T-helper 2 cell treated with Interferon-gamma antibody and Interleukin-4, amounts not matched to agents 100 ng/mL and 5 ng/mL, for 36 hours (primary cell): ENCODE measurements at regions not wholly inside any gene's neighbourhood (a gene's known extent, or its start where the extent isn't known, plus 50 kb on each side); places are given as distances from the start of the nearest gene placed in this dataset.

Experiments
- intact Hi-C: fragments of 100-400 bp; cut with micrococcal nuclease; formaldehyde crosslinking; loops from one replicate; pipeline ENCODE4 v1.15.1; 2023

DNA sequence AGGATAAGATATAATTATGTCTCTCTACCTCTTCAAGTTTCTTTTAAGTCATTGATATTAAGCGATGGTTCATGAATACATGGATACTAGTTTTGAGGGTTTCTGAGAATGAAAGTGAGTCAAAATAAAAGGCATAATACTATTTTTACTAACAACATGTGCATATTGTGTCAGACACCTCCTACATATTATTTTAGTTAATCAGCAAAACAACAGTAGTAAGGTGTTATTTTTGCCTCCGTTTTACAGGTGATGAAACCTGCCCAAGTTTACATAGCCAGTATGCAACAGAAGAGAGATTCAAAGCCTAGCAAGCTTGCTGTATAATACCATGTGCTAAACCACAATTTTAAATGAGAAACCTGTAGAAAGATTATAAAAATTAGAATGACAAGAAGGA lies 544.1 kb downstream of the EPHA5 start:
- intact Hi-C loops: no loop called here

DNA sequence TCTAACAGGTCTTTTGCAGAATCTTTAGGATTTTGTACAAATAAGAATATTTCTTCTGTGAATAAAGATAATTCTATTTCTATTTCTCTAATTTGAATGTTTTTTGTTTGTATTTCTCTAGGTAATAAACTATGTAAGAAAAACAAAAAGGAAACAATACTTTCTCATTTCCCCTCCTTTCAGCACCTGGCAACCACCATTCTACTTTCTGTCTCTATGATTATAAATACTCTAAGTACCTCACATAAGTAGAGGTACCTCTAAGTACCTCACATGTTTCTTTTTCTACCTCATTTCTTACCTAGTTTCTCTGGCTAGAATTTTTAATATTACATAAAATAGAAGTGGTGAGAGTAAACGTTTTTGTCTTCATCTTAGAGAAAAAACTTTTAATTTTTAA lies 550.0 kb downstream of the EPHA5 start:
- intact Hi-C loops: no loop called here

DNA sequence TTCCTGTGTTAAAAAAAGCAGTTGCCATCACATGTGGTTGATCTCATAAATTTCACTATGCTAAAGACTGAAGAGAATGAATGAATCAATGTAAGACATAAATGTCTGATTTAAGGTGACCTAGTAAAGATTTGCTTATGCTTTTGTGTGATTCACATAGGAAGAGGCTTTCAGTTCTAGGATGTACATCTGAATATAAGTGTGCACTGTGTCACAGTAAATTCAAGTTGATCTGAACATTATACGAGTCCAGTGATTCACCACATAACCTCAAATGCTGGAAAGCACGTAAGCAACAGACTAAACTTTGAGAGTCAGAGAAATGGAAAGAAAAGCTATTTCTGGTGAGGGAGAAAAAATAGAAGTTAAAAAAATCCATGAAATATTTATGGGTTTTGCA lies 567.9 kb downstream of the EPHA5 start:
- intact Hi-C loops: no loop called here

DNA sequence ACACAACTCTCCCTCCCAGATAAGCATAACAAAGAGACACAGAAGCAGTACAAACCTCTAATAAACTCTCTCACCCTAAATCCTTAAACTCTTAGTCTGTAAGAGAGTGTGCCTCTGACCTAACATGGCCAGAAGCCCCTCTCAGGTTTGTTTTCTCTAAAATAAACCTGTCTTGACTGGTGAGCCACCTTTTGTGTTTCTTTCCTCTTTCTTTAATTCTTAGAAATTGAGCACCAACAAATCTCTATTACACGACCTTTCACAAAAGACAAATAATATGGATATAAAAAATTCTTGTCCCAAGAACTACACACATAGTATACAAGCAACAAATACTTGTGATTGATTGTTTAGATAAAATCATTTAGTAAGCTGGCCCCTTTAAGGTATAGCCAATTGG lies 573.7 kb downstream of the EPHA5 start:
- intact Hi-C loops: no loop called here

DNA sequence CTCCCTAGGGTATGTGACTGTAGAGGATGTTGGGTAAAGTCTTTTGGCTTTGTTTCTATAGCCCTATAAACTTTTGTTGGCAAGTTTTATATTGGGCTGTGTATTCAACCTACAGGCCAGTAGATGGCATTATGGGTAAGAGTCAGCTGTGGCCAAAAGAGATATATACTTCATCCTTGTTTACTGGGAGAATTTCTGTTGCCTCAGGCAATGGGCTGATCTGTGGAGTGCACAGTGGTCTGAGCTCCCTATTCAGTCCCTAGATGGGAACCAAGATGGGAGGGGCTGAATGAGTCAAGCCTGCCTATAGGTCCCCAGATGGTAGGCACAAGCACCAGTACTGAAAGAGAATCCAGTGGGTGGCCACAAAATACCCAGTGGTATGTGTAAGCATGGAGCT lies 580.6 kb downstream of the EPHA5 start:
- intact Hi-C loops: no loop called here

DNA sequence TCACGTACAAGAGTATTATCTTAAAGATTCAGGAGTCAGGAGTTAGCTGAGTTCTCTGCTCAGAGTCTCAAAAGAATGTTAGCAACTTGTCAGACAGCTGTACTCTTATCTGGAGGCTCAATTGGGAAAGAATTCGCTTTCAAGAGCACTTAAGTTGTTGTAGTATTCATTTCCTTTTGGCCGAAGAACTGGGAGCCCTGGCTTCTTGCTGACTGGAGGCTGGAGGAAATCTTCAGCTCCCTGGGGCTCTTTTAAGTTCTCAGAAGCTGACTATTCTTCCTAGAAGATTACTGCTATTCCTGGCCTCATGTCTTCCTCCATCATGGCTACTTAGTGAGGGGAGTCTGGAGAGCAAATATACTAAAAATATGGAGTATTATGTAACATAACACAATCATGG lies 587.2 kb downstream of the EPHA5 start:
- intact Hi-C loops: no loop called here

DNA sequence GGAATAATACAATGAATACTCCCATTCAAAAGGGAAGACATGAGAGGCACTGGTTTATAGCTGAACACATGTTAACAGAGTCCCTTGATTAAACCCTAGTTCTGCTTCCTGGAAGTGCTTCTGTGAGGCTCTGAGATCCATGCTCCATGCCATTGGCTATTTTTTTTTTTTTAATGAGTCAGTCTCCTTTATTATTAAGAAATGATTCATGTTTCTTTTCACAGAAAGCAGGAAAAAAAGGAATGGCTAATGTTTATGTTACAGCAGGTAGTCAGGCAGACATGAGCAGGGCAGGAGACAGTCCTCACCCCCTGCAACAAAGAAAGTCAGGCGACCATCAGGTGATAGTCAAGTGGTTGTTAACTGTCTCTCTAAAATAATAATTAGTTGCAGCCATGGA lies 598.7 kb downstream of the EPHA5 start:
- intact Hi-C loops: no loop called here

DNA sequence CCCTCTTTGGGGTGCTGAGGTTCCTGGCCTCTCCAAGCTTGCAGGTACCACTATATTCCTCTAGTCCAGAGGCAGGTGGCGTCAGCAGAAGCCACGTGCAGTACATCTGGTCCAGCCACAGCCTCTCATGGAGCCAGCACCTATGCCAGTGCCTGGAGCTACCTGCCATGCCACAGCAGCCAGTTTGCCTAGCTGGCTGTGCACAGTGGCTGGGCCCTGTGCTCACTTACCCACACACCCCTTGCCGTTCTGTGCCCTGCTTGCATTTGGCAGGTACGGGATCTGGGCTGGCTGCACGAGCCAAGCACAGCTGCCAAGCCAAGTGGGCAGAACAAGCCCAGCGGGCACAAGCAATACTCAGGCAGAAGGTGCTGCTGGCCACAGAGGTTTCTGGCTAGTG lies 601.1 kb downstream of the EPHA5 start:
- intact Hi-C loops: no loop called here

DNA sequence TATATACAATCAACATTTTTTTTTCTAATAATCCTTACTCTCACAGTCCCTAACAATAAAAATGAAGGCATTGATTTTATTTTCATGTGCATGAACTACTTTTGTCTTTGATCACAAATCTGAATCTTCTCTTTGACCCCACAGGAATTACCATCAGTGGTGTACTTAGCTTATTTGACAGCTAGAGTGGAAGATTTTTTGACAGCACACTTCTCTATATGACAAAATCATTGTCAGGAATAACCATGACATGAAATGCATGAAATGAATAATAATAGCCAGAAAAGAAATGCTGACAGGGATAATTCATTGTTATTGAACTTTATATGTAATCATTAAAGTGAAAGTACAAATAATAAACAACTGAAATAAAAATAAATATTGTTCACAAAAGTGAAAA lies 604.2 kb downstream of the EPHA5 start:
- intact Hi-C loops: no loop called here

DNA sequence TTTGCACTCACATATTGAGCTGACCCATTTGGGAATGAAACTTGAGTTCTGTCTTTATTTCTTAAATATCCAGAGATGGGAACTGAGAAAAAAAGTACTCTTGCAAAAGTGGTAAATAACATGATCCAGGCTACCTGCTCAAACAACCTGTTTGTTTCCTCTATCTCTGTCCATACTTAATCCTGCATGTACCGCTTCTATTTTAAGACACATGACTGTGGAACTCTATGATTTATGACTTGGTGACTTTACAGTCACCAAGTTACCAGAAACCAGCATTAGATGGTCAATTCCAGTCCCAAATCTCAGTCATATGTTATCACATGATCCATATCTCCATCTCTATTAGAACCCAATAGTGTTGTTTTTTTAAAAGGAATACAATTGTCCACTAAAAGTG lies 606.7 kb downstream of the EPHA5 start:
- intact Hi-C loops: no loop called here

DNA sequence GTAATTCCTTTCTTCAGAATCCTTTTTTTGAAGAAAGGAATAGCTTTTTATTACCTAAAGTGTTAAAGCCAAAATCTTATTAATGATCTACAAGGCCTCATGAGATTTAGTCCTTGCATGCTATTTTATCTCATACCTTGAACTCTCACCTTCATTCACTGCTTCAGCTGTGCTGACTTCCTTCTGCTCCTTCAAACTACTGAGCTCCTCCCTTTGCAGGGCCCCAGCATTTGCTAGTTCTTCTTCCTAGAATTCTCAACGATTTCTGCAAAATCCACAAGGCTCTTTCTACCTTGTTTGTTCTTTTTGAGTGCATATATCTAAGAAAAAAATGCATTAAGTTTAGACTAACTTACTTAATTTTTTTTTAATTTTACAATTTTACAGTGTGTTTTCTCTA lies 619.5 kb downstream of the EPHA5 start:
- intact Hi-C loops: no loop called here

DNA sequence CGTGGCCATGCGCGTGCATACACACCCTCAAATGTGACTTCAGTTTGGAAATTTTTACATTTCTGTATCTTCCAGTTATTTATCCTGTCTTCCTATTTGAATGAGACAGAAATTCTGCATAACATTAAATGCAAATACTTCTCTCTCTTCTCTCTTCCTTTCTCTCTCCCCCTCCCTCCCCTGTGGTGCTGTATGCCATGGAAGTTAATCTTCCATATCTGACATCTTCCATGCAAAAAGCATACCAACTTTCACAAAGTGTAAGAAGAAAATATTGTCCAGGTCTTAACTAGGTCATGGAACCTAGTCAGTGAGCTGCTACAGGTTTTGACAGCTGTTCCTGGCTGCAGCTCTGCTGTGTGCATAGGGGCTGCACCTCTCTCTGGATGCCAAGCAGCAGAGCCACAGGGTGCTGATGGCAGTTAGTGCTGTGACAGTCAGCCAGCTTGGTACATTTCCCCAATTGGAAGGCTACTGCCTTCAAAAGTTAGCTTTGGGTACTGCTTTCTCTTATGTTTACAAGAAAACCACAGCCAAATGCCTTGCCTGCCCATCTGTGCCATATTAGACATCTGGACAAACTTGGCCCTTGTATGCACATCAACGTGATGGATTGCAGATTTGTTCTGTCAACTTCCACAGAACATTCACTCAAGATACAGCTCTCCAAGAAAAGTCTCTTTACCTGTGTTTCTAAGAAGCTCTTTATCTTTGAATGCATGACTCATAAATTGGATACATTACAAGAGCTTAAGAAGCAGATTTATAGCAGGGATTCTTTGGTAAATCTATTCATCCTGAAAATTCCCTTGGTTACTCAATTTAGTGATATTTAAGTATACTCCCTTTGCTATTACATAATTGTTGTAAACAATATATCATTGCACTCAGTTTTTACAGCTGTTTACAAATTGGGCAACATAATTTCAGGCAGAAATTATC lies 623.8 kb downstream of the EPHA5 start:
- intact Hi-C loops: no loop called here

DNA sequence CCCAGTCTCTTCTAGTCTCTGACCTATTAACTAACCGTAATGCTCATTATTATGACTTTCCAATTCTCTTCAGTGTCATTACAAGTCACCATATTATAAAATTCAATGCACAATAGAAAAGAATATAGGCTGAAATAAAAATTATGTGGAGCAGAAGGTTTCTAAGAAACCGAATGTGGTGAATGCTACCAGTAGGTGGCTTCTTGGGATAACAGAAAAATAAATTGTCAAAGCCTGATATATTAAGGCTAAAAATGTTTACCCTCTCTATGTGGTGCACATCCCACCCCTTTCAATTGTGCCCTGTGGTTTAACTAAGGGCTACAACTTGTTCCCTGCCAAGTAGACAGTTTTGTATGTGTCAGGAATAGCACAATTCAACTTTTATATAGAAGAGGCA lies 624.6 kb upstream of the TECRL start:
- intact Hi-C loops: no loop called here

DNA sequence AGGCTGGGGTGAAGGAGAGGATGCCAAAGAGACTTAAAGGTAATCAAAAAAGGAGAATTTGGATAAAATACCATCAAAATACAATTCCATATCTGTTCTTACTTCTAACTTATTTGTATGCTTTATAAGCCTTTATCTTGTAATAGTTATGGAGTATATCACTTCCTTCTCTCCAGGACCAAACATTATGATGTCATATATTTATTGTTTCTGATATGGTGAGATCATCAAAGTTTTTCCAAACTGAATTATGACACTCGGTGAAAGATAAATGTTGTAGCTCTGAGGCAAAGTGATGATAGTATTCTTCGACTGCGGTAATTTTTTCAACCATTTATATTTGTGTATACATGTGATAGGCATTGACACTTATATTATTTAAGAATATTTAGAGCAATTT lies 619.3 kb upstream of the TECRL start:
- intact Hi-C loops: no loop called here

DNA sequence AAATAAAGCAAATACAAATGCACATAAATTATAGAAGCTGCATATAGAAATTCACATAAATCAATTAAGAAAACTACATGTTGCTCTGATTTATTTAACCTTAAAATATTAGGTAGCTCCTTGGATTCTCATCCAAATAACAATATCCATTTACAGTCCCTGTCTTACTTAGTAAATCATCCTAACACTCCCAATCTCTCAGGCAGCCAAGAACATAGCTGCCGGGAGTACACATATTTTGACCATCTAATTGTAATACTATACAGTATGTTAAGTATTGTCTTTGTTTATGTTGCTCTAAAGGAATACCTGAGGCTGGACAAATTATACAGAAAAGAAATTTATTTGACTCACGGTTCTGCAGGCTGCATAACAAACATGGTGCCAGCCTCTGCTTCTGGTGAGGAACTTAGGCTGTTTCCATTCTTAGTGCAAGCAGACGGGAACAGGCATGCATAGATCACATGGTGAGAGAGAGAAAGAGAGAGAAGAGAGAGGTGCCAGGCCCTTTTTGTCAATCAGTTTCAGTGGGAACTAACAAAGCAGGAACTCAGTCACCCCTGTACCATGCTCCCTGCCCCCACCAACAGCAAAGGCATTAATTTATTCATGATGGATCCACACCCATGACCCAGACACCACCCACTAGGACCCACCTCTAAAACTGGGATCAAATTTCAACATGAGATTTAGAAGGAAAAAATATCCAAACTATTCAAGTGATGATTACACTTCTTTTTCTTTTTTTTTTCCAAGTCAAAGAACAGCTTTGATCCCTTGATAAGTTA lies 614.8 kb upstream of the TECRL start:
- intact Hi-C loops: no loop called here

DNA sequence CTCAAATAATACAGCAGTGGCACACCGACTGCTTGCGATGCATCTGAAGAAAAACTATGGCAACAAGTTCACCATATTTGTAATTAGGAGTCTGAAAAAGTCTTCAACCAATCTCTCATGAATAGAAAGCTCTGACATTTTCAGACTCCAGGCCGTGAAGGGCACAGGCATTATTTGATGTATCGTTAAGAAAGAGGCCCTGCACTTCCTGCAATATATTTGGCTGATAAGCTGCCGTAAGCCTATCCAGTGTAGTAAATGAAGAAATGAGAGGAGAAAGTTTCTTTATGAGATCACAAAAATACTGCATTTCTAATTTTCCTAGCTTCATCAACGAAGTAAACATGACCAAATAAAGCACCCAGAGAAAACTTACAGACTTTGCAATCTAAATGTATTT lies 613.8 kb upstream of the TECRL start:
- intact Hi-C loops: no loop called here

DNA sequence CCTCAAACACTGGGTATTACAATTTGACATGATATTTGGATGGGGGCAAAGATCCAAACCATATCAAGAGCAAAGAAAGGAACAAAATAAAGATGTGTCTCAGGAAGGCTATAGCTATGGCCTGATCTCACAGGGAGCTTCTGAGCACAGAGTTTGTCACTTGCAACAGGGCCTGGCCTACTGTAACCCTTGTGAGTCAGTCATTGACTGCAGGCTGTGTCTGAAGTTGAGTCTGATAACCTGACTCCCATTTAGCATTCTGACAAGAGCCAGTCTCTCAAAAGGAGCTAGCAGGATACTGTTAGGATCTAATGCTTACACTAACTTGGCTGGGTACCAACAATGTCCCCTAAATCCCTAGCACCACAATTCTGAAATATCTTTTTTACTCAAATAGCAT lies 612.5 kb upstream of the TECRL start:
- intact Hi-C loops: no loop called here

DNA sequence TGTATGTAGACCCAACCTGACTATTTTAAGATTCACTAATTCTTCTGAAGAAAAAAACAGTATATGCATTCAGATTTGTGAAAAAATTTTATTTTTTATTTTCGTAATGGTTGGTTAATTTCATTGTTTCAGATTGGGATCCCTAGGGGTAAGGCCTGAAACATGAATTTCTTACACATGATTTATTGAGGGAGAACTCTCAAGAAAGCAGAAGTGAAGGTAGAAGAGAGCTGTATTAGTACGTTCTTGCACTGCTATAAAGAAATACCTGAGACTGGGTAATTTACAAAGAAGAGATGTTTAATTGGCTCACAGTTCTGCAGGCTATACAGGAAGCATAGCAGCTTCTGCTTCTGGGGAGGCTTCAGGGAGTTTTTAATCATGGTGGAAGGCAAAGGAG lies 611.9 kb upstream of the TECRL start:
- intact Hi-C loops: no loop called here

DNA sequence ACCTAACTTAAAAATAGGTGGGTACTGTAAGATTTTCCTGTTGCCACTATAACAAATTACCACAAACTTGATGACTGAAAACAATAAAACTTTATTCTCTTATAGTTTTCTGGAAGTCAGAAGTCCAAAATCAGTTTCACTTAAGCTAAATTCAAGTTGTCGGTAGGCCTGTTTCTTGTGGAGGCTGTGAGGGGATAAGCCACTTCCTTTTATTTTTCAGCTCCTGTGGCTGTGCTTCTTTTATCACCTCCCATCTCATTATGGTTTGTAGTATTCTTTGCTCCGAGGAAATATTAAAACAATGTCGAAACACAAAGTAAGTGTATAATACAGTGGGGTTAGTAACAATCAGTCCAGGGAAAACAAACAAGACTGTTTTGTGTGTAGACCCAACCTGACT lies 610.5 kb upstream of the TECRL start:
- intact Hi-C loops: no loop called here

DNA sequence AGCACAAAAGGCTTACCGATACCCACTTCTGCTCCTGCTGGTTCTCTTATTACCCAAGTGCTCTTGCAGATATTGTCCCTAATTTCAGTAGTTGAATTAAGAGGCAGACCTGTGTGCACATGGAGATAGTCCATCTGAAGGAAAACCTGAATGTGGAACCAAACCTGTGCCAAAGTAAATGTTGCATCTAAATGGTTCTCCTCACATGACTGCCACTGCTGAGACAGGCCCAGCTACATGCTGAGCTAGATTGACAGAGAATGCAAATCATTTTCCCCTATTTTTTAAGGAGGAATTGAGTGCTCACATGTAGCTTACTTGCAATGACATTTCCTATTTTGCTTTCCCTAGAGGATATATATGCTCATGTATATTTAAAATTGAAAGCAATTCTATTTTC lies 609.1 kb upstream of the TECRL start:
- intact Hi-C loops: no loop called here

DNA sequence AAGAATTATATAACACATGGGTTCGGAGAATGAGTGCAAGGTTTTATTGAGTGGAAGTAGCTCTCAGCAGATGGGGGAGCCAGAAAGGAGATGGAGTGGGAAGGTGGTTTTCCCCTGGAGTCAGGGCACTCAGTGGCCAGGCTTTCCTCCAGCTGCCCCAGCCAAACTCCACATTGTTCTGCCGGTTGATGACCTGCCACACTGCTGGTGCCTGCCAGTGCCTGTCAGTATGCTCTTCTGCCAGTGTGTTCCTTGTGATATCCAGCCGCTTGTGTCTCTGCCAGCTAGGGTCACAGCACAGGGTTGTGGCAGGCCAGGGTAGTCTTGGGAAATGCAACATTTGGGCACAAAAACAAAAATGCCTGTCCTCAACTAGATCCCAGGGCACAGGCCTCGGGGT lies 604.8 kb upstream of the TECRL start:
- intact Hi-C loops: no loop called here

DNA sequence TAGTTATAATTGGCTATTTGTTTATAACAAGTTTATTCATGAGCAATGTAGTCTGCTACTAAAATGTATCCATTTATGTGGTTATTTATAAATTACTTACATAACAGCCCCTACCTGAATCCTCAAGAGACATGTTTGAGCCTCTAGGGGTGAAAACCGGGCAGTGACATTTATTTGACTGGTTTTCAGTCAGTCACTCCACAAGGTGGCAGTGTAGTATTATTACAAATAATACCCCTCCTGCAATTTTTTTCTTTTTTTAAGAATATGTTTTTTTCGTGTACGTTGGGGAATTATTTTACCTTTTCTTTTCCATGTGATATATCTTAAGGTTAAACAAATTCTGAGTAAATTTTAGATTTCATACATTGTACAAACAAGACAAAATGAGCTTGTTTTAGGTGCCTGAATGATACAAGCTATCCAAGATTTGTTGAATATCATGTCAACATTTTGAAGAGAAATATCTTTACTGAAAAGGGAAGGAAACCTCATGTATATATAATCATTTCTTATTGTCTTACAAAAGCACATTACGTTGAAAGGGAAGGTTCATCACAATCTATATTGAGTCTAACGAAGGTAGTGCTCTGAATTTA lies 598.7 kb upstream of the TECRL start:
- intact Hi-C loops: no loop called here
